Tibial nerve (tissue), 3 donors: ENCODE measurements at regions not wholly inside any gene's neighbourhood (a gene's known extent, or its start where the extent isn't known, plus 50 kb on each side); places are given as distances from the start of the nearest gene placed in this dataset.

Experiments
- POLR2A ChIP-seq, 2 donors: fragments of 450-650 bp; IDR thresholded peaks; one replicate each; pipeline ENCODE4 v1.6.1; 2017; ENCODE audit warnings: antibody characterized with exemption in 2 of 2, mild to moderate bottlenecking in 2 of 2, moderate library complexity in 2 of 2
- TF ChIP-seq, protein P1 (sequence below), 5 experiments: fragments of 200-600 bp in 3 of 5; fragments of 450-650 bp in 2 of 5; sonication (generic) in 3 of 5; IDR thresholded peaks; one replicate each; pipeline ENCODE4 v1.5.1; 2016 to 2019; ENCODE audit warnings: antibody characterized with exemption in 5 of 5, mild to moderate bottlenecking in 3 of 5, moderate library complexity in 2 of 5

DNA sequence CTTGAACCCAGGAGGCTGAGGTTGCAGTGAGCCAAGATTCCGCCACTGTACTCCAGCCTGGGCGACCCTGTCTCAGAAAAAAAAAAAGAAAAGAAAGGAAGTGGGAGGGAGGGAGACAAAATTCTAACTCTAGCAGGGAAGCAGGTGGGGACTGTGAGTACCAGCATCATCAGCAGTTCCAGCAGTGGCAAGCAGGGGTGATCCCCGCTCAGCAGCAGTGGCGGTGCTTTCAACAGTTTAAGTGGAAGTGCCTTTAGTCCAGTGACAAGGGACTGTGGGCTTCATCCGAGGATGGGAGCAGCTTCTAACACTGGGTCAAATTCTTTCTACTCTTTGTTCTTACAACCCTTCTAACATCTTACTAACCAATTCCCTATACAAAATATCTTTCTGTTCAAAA lies 858.1 kb upstream of the ADAMTS5 start:
- TF ChIP-seq POLR2A (IDR thresholded peaks at IDR 0.05): no peak
- TF ChIP-seq, protein P1, sequence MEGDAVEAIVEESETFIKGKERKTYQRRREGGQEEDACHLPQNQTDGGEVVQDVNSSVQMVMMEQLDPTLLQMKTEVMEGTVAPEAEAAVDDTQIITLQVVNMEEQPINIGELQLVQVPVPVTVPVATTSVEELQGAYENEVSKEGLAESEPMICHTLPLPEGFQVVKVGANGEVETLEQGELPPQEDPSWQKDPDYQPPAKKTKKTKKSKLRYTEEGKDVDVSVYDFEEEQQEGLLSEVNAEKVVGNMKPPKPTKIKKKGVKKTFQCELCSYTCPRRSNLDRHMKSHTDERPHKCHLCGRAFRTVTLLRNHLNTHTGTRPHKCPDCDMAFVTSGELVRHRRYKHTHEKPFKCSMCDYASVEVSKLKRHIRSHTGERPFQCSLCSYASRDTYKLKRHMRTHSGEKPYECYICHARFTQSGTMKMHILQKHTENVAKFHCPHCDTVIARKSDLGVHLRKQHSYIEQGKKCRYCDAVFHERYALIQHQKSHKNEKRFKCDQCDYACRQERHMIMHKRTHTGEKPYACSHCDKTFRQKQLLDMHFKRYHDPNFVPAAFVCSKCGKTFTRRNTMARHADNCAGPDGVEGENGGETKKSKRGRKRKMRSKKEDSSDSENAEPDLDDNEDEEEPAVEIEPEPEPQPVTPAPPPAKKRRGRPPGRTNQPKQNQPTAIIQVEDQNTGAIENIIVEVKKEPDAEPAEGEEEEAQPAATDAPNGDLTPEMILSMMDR (IDR thresholded peaks at IDR 0.05): no peak
